H1 (cell line): ENCODE measurements at regions not wholly inside any gene's neighbourhood (a gene's known extent, or its start where the extent isn't known, plus 50 kb on each side); places are given as distances from the start of the nearest gene placed in this dataset.

Source experiments
- CREB1 ChIP-seq: IDR thresholded peaks from 2 replicates; pipeline ENCODE4 v1.6.1; 2012; ENCODE audit warnings: inconsistent platforms
- RXRA ChIP-seq: IDR thresholded peaks from 2 replicates; pipeline ENCODE4 v1.6.1; 2011; ENCODE audit warnings: low read depth, mild to moderate bottlenecking, low read length, moderate library complexity; ENCODE audit not compliant: insufficient read depth

- TF ChIP-seq RXRA (no peak), CREB1 (no peak)
These were observed 428.0 kb upstream of the TMTC1 start (continued) for GRCh38 chr12:30211743-30212142.
